ENCODE measurements at regions not wholly inside any gene's neighbourhood (a gene's known extent, or its start where the extent isn't known, plus 50 kb on each side); places are given as distances from the start of the nearest gene placed in this dataset.

DNA sequence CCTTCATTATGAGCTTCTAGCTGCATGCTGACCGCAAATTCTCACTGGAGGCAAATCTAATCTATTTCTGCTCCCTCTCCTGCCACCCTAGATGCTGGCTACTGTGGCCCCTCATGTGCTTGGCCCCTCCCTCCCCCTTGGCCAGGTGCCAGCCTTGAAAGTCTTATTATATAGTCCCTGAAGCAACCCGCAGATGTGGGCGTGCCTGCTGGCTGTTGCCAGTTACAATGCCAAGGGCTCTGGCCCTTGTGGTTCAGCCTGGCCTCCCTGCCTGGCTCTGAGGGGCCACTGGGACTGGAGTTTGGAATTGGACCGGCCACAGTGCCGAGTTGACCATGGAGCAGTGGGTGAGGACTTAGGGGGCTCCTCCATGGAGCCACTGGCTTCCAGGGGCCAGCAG lies 78.9 kb upstream of the ACTRT2 start:
- CTCF ChIA-PET: no interaction called here
- intact Hi-C loops (cut with micrococcal nuclease; ENCODE audit: unreplicated experiment): no loop called here
- H3K4me3 ChIP-seq: no peak overlapping the region

DNA sequence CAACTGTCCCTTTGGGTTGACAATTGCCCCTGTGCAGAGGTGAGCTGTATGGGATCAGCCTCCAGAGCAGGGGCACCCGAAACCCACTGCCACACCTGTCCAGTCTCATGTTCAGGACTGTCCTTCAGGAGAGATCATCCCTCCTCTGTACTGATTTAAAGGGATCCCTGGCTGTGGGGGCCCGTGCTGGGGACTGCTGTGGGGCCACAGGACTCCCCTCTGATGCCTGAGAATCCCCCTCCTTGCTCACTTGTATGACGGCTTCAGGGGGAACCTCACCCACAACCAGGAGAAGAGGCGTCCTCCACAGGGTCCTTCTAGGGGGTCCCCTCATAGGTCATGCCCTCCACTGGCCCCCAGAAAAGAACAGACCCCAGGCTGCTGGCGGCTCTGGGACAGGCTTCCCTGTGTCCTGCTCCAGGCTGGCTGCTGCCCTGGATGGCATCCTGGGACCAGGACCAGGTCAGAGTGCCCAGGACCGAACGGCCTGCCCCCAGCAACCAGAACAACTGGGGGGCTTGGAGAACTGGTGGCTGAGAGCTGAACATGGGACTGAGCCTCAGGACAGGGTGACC lies 77.5 kb upstream of the ACTRT2 start:
- Histone ChIP-seq H3K9me2 (ENCODE audit: insufficient read depth) (no peaks in the 10 kb centered on the region), H3K9me3 (ENCODE audit: insufficient read depth, low read depth) (no peaks in the 10 kb centered on the region), H3K36me3 (ENCODE audit: low read depth) (no peaks in the 10 kb centered on the region), H3K27me3 (ENCODE audit: insufficient read depth, low read depth) (peaks cover 67% of the 10 kb centered on the region), H3K4me1 (replicated peaks; ENCODE audit: insufficient read depth) (no peaks in the 10 kb centered on the region), H3K27ac (no peak overlapping the region), H3K79me2 (ENCODE audit: low read depth) (no peaks in the 10 kb centered on the region), H3F3A (ENCODE audit: insufficient read depth, low read depth) (0 out of 2 replicates have a peak, but pooled peaks cover 6% of the 10 kb centered on the region), H3K4me3 (no peak overlapping the region), H3K4me2 (no peak overlapping the region), H2AFZ (no peak overlapping the region), H4K20me1 (ENCODE audit: insufficient read depth) (no peaks in the 10 kb centered on the region)
- TF ChIP-seq EZH2 (IDR thresholded peaks at IDR 0.05; ENCODE audit: low read depth) (no peak), CTCF (conservative IDR thresholded peaks at IDR 0.05) (no peak)
- BruUV-seq (replicated peaks): no TSS peak
- ChIA-PET POLR2A (ENCODE audit: unreplicated experiment) (no interaction called here), CTCF (no interaction called here)
- intact Hi-C loops (cut with micrococcal nuclease; ENCODE audit: unreplicated experiment): no loop called here
- DNase-seq: no peak

More for the DNA sequence above, 78.9 kb upstream of the ACTRT2 start:
- Histone ChIP-seq H3K9me2 (ENCODE audit: insufficient read depth) (no peaks in the 10 kb centered on the region), H3F3A (ENCODE audit: insufficient read depth, low read depth) (0 out of 2 replicates have a peak, but pooled peaks cover 6% of the 10 kb centered on the region), H2AFZ (no peak overlapping the region), H3K27ac (no peak overlapping the region), H3K4me2 (no peak overlapping the region), H4K20me1 (ENCODE audit: insufficient read depth) (no peaks in the 10 kb centered on the region), H3K79me2 (ENCODE audit: low read depth) (no peaks in the 10 kb centered on the region), H3K4me1 (replicated peaks; ENCODE audit: insufficient read depth) (no peaks in the 10 kb centered on the region), H3K27me3 (ENCODE audit: insufficient read depth, low read depth) (peaks cover 55% of the 10 kb centered on the region), H3K9me3 (ENCODE audit: insufficient read depth, low read depth) (no peaks in the 10 kb centered on the region), H3K36me3 (ENCODE audit: low read depth) (no peaks in the 10 kb centered on the region)
- POLR2A ChIA-PET (ENCODE audit: unreplicated experiment): no interaction called here
- no peak for DNase-seq
- BruUV-seq (replicated peaks): no TSS peak
- TF ChIP-seq EZH2 (IDR thresholded peaks at IDR 0.05; ENCODE audit: low read depth) (no peak), CTCF (conservative IDR thresholded peaks at IDR 0.05) (no peak)

GRCh38 chr1:2944705-2945104 lies 76.6 kb upstream of the ACTRT2 start:
- no peaks in the 10 kb centered on the region for H4K20me1 ChIP-seq (ENCODE audit: insufficient read depth)
- POLR2A ChIA-PET (ENCODE audit: unreplicated experiment): no interaction called here
- intact Hi-C loops (cut with micrococcal nuclease; ENCODE audit: unreplicated experiment): no loop called here
- CTCF ChIA-PET: no interaction called here
- H3F3A ChIP-seq (ENCODE audit: insufficient read depth, low read depth): 0 out of 2 replicates have a peak, but pooled peaks cover 6% of the 10 kb centered on the region
- peaks cover 73% of the 10 kb centered on the region for H3K27me3 ChIP-seq (ENCODE audit: insufficient read depth, low read depth)
- no peak for DNase-seq
- no peak overlapping the region for H3K27ac ChIP-seq
- no peaks in the 10 kb centered on the region for H3K4me1 ChIP-seq (replicated peaks; ENCODE audit: insufficient read depth)
- no peak overlapping the region for H3K4me3 ChIP-seq
- H3K79me2 ChIP-seq (ENCODE audit: low read depth): no peaks in the 10 kb centered on the region
- no peak overlapping the region for H2AFZ ChIP-seq
- H3K9me3 ChIP-seq (ENCODE audit: insufficient read depth, low read depth): no peaks in the 10 kb centered on the region
- BruUV-seq (replicated peaks): no TSS peak
- TF ChIP-seq EZH2 (IDR thresholded peaks at IDR 0.05; ENCODE audit: low read depth): no peak
- TF ChIP-seq CTCF (conservative IDR thresholded peaks at IDR 0.05): no peak
- no peak overlapping the region for H3K4me2 ChIP-seq
- H3K9me2 ChIP-seq (ENCODE audit: insufficient read depth): no peaks in the 10 kb centered on the region
- no peaks in the 10 kb centered on the region for H3K36me3 ChIP-seq (ENCODE audit: low read depth)

All from PC-9 (cell line).